ENCODE measurements at regions not wholly inside any gene's neighbourhood (a gene's known extent, or its start where the extent isn't known, plus 50 kb on each side); places are given as distances from the start of the nearest gene placed in this dataset.

DNA sequence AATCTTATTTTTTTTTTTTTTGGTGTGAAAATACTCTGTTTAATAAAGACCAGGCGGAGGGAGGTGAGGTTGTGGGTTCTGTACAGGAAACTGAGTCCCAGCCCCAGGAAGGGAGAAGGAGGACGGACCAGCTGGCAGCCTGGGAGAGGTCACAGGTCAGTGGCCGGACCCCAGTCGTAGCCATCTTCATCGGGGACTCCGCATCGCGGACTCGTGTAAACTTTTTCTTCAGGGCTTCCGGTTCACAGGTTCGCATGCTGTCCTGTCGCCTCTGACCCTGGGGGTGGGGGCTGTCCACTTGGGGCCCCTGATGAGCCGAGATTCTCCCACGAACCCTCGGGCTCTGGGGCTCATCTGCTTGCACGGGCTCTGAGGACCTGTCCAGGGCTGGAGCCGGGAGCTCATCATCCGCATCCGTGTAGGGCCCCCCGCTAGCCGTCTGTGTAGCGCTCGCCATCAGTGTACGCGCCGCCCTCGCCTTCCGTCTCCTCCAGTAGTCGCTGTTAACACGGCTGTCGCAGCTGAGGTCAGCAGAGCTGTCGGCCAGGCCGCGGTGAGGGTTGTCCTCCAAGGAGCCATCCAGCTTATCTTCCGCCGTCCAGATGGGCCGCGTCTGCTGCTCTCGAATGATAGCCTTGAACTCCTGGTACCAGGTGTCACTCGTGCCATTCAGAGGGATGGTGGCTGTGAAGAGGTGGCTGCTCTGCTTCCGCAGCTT, 975.7 kb upstream of the PRMT6 start:
- no peak for DNase-seq (ENCODE audit: low read depth)

DNA sequence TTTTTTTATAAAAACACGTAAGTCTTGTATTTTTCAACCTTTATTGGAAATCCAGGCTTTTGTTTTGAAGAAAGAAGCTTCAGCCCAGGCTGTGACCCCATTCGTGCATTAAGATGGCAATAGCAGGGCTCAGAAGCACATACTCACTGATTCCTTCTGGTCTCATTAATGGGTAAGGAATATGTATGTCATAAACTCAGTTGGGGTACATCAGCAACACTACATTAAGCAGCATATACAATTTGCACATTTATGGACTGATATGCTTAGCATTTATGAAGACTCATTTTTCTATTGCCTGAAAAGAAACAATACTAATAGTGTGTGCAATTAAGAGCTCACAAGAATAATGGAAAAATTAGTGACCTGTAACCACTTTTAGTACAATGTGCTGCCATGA, 945.4 kb upstream of the PRMT6 start:
- DNase-seq (ENCODE audit: low read depth): no peak

DNA sequence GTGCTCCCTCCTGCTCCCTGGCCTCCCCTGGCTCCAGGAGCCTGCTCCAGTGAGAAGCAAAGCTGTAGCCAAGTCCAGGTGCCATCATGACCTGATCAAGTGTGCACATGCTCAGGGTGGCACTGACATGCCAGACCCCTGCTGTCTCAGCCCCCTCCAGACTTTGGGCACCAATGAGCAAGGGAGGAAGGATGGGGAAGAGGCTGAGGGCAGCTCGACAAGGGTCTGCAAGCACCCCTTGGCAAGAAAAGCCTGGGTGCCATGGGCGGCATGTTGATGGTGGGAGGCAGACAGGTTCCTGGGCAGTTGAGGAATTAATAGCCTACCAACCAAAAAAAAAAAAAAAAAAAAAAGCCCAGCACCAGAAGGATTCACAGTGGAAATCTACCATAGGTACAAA, 942.6 kb upstream of the PRMT6 start:
- no peak for DNase-seq (ENCODE audit: low read depth)

DNA sequence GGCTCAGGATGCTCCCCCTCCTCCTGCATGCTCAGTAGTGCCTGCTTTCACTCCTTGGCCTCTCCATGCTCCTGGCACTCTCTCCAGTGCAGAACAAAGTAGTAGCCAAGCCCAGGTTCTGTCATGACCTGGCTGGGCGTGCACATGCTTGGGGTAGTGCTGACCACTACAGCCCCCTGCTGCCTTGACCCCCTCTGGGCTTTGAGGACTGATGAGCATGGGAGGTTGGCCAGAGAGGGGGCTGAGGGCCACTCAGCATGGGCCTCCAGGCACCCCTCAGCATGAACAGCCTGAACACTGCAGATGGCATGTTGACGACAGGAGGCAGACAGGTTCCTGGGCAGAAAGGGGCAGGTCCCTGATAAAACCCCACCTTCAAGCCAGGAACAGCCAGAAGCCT, 935.7 kb upstream of the PRMT6 start:
- DNase-seq (ENCODE audit: low read depth): no peak

DNA sequence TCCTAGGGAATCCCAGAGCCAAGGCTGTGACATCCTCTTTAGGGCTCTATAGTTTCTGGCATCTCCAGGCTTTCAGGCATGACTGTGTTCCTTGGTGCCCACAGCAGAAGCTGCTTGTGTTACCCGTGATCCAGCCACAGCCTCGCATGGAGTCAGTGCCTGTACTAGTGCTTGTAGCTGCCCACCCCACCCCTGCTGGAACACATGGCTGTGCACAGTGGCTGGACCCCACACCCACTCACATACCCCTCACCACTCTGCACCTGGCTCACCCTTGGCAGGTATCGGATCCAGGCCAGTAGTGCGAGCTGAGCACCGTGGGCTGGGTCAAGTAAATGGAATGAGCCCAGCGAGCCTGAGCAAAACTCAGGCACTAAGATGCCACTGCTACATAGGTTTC, 934.7 kb upstream of the PRMT6 start:
- DNase-seq (ENCODE audit: low read depth): no peak

DNA sequence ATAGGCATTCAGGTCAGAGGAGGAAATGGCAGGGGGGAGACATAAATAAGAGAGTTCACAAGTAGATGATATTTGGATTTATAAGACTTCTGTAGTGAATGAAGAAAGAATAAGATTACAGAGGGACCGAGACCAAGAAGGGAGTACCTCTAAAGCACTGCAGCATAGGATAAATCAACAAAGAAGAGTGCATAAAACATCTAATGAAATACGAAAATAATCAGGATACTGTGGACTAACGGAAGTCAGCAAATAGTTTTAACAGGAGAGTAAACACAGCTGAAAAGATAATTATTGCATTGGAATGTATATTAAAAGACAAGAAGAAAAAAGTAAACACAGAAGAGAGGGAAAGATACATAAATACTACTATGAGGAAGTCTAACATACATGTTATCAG, 921.9 kb upstream of the PRMT6 start:
- no peak for DNase-seq (ENCODE audit: low read depth)

DNA sequence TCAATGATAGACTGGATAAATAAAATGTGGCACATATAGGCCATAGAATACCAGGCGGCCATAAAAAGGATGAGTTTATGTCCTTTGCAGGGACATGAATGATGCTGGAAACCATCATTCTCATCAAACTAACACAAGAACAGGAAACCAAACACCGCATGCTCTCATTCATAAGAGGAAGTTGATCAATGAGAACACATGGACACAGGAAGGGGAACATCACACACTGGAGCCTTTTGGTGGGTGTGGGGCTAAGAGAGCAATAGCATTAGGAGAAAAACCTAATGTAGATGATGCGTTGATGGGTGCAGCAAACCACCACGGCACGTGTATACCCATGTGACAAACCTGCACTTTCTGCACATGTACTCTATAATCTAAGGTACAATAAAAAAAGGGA, 883.4 kb upstream of the PRMT6 start:
- DNase-seq (ENCODE audit: low read depth): no peak

DNA sequence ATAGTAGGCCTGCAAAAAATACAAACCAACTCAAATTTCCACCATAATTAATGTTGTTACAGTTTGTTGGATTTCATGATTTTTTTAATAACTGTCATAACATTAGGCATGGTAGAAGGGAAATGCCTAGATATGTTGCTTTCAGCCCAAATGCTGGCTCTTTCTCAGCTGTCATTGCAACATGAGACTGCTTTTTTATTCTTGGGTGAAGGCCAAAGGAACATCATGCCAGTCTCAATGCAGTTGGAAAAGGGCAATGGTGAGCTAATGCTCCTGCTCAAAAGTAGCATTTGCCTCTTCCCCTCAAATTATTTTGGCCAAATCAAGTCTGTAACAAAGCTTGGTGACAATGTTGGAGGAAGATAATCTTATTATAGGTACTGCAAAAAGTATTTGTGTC, 877.7 kb upstream of the PRMT6 start:
- DNase-seq (ENCODE audit: low read depth): no peak

DNA sequence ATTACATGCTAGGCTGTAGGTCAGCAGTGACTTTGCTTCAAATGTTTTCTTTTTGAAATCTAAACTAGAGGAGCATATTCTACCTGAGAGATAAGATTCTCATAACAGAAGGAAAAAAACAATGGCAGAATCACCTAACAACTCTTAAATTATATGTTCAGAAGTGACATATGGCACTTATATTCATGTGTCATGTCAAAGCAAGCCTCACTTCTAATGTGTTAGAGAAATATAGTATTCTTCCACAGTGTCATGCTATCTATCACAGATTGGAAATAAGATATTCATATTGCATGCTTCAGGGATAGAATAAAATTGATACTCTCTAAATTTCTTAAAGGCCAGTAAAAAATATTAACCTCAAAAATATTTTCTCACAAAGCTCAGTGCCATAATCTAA, 874.6 kb upstream of the PRMT6 start:
- no peak for DNase-seq (ENCODE audit: low read depth)

DNA sequence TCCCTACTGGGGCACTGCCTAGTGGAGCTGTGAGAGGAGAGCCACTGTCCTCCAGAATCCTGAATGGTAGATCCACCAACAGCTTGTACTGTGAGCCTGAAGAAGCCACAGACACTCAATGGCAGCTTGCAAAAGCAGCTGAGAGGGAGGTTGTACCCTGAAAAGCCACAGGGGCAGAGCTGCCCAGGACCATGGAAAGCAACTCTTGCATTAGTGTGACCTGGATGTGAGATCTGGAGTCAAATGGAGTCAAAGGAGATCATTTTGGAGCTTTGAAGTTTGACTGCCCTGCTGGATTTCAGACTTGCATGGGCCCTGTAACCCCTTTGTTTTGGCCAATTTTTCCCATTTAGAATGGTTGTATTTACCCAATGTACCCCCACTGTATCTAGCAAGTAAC, 871.4 kb upstream of the PRMT6 start:
- no peak for DNase-seq (ENCODE audit: low read depth)

DNA sequence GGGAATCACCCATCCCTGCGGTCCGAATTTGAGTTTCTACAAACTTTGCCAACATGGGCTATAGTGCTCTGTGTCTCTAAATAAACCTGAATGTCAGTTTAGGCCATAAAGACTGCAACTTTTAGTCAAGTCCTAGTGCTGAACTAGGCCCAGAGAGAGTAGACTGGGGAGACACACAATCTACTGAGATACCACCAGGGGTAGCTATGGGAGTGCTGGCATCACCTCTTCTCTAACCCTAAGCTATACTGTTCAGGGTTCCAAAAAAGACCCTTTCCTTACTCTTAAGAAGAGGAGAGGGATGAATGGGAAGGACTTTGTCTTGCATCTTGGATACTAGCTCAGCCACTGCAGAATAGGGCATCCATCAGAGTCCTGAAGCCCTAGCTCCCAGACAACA, 866.7 kb upstream of the PRMT6 start:
- DNase-seq (ENCODE audit: low read depth): no peak

DNA sequence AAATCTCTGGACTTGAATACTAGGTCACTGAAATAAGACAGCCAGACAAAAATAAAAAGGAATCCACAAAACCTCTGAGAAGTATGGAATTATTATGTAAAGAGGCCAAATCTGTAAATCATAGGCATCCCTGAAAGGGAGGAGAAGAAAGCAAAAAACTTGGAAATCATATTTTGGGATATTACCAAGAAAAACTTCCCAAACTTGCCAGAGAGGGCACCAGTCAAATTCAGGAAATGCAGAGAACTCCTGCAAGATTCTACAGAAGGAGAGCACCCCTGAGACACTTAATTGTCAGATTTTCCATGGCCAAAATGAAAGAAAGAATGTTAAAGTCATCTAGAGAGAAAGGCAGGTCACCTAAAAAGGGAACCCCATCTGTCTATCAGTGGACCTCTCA, 862.3 kb upstream of the PRMT6 start:
- DNase-seq (ENCODE audit: low read depth): no peak

DNA sequence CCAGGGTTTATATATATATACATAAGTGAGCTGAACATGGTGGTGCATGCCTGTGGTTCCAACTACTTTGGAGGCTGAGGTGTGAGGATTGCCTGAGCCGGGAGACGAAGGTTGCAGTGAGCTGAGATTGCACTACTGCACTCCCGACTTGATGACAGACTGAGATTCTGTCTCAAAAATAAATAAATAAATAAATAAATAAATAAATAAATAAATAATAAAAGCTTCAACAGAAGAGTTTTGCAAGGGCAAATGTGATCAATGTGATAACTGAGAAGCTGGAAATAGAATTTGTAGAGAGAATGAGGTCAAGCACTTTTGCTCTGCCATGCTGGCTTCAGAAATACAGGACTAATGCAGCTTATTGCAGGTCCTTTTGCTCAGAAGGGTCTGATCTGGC, 855.8 kb upstream of the PRMT6 start:
- no peak for DNase-seq (ENCODE audit: low read depth)

DNA sequence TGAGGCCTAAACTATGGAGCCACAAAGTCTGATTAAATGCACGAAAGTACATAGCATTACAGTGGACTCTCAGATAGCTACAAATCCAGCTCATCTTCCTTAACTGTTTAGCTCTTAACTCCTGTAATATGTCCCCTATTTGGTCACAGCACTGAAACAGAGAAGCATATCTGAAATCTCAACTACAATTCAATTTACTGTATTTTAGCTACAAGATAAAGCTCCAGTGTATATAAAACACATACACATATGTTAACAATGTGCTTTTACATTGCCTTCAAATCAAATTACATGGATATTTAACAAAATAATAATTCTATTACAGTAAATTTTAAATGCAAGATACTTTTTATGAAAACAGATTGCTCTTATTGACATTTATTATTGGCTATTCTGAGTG, 849.3 kb upstream of the PRMT6 start:
- no peak for DNase-seq (ENCODE audit: low read depth)

DNA sequence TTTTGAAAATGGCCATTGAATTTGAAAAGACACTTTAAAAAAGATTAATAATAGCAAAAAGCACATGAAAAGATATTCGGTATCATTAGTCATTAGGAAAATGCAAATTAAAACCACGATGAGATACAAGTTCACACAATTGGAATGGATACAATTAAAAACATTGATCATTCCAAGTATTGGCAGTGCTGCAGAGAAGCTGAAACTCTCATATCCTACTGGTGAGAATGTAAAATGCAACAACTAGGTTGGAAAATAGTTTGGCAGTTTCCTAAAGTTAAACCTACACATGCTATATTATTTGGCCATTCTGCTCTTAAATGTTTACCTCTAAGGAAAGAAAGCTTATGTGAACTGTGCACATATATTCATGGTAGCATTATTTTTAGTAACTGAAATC, 838.7 kb upstream of the PRMT6 start:
- no peak for DNase-seq (ENCODE audit: low read depth)

DNA sequence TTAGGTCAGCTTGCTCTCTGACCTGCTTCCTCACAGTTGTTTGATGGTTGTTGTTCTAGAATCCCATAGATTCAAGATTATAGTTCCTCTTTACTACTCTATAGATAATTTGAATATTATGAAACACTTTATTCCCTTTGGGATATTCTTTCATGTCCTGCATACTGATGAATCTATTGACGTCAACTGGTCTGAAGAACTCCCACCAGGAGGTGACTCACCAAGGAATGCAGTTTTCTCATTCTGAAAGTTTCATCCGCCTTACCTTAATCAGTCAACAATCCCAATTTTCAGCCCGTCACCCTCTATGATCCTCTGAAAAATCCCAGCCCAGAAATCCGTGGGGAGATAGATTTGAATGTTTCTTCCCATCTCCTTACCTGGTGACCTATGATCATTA, 834.1 kb upstream of the PRMT6 start:
- DNase-seq (ENCODE audit: low read depth): peak; percentile 31

DNA sequence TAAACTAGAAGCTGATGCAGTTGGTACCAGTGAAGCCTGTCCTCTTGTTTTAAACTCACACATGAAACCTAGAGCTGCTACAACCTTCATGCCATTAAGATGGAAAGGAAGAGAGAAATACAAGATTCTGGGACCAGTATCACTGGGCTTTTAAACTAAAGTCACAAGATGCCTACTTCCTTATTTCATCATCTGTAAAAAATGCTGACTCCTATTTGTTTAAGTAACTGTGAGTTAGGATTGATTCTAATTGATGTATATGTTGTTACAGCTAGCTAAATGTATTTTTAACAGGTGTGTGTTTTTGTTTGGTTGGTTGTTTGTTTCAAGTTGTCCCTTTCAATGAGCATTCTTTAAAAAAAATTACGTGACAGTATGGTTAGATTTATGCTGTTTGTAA, 833.3 kb upstream of the PRMT6 start:
- DNase-seq (ENCODE audit: low read depth): no peak

DNA sequence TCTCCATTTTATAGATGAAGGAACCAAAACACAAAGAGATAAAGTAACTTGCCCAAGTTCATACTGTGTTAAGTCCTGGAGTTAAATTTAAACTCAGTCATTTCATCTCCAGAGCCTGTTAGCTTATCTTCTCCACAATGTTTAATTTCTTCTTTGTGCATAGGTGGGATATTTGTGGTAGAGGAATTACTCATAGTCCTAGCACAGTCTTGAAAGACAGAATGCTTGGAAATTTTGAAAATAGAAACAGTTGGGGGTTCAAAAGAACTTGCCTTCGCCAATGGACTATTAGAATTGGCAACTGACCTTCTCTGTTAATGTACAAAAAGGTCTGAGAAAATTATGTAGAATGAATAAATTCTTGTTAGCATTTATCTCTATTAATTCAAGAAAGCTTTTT, 832.0 kb upstream of the PRMT6 start:
- peak; percentile 27 for DNase-seq (ENCODE audit: low read depth)

DNA sequence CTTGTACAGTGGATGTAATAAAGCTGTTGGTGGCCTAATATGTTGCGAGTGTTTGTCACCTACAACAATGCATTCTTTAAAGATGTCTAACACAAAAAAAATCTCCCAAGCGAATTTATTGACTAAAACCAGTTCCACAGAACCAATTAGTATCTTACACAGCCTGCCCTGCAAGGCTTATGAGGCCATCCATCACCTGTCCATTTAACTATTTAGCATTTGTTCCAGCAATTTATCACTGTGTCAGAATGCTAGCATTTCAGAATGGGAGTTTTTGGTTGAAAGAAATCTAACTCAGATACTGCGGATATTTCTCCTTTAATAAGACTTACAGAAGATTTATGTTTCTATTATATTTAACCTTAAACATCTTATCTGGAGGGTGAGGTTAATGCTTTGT, 831.1 kb upstream of the PRMT6 start:
- DNase-seq (ENCODE audit: low read depth): no peak

DNA sequence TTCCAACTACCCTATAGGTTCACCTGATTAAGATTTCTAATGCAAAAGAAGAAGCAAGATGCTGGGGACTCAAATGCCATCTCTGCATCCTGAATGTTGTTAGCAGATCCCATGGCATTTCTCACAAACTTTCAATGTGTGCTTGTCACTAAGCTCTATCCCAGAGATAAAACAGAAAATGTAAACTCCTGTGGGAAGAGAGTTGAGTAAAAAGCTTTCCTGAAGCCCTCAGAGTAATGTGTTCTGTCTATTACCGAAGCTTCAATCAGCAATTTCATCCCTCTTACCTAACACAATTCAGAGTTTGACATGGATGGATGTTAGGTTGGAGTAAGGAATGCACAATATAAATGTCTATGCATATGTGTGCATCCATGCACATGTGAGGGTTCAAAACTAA, 829.9 kb upstream of the PRMT6 start:
- no peak for DNase-seq (ENCODE audit: low read depth)

DNA sequence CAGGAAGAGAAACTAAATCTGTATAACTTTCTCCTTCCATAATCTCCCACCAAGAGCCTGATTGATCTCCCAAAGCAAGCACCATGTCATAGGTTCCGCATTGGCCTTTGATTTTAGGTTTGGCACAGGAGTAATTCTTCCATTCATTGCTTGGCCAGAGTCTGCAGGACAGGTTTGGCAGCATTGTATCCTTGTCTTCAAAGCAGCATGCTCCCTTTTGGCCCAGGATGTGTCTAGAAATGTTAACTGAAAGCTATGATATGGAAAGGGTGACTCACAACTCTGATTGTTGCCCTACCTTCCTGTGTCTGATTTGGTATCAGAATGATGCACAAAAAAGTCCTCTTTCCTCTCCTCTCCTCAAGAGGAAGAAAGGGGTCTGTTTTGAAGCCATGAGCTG, 824.3 kb upstream of the PRMT6 start:
- DNase-seq (ENCODE audit: low read depth): no peak

DNA sequence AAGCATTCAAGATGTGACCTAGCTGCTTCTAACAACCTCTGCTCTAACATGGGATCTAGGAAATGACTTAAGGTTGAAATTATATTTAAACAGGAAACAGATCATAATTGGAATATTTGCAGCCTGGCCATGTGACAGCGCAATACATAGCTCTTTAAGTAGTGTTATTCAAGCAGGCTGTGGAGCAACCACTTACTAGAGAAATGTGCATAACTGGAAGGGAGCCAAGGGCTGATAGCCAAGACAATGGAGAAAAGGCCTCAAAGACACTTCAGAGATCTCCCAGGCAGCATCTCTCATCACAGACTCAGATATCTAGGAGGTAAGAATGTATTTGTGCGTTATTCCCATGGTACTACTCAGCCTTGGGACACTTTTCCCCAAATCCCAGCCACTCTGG, 823.0 kb upstream of the PRMT6 start:
- no peak for DNase-seq (ENCODE audit: low read depth)

DNA sequence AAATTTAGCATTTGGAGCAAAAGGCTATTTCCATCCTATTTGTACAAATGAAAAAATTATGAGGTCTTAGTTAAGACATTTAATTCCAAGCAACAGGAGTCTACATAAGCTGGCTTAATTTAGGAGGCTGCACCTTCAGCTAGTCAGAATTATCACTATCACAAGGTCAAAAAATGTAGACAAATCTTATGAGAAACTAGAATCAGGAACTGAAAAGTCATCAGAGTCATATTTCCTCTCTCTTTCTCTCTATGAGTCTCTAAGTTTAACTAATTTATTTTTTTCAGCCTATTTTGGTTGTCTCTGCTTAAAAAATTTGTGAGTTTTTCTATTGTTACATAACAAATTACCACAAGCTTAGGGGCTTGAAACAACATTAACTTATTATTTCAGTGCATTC, 807.1 kb upstream of the PRMT6 start:
- DNase-seq (ENCODE audit: low read depth): no peak

DNA sequence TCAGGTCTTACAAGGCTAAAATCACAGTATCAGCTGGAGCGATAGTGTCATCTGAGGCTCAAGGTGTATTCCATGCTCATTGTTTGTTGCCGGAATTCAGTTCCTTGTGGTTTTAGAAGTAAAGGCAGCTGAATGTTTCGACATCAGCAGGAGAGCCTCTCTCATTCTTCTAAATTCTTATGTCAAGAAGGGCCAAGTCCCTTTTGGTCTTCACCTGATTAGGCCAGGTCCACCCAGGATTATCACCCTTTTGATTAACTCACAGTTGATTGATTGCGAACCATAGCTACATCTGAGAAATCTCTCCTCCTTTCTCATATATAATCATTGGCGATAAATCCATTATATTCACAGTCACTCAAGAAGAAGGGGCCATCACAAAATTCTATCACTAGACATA, 806.7 kb upstream of the PRMT6 start:
- no peak for DNase-seq (ENCODE audit: low read depth)

DNA sequence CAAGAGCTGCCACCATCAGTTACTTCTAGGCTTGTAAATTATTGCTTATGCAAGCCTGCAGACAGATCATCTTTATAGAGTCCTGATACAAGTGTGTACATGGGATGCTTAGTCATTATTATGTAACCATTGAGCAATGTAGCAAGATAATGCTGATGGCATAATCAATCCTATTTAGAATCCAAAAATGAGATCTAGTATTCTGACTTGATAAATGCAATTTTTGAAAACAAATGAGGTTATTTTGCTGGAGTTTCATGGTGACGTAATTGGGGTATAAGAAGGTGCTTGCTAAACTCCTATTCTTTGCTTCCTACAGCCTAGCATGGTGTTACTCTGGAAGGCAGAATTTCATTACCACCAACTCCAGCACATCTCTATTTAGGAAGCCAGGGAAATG, 801.7 kb upstream of the PRMT6 start:
- no peak for DNase-seq (ENCODE audit: low read depth)

All from non-pigmented ciliary epithelial cell (primary cell).